ENCODE measurements at regions not wholly inside any gene's neighbourhood (a gene's known extent, or its start where the extent isn't known, plus 50 kb on each side); places are given as distances from the start of the nearest gene placed in this dataset.

DNA sequence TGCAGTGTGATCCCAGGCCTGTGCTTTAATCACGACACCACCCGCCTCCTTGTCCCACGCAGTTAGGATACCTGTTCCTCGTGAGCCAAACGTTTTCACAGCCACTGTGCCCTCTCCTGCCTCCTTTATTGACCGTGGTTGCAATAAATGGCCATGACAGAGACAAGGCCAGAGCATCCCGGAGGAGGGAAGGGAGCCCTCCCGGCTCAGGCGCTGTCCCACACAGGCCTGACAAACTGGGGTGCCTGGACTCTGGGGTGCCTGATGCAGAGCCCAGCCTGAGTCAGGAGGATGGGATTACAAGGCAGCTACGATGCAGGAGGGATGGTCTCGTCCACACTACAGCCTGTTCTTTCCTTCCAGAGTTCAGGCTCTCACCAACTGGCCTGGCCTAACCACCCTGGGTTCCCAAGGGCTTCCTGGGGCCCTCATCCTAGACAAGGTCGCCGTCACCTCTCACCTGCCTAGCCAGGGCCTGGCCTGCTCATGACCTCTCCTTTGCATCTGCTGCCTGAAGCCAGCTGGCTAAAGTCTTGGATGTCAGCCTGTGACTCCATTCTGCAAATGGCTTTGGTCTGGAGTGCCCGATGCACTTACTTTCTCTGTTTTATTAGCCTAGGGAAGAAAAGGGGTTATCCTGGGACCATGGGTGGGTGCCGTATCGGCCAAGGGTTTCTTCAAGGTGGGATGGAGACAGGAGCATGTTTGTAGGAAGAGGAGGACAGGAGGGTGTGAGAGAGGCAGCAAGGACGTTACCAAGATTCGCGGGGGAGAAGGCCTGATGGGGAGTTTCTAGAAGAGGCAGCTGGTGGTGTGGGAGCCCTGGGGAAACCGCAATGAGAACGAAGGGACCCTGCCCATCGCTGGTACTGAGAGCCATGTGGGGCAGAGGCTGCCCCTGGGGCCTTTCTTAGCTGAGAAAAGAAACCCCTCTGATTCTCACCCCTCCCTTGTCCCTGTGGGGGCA, 234.3 kb upstream of the TNRC6C start:
- POLR2A ChIA-PET (ENCODE audit: low non-redundant PET), result no interaction called here
- CTCF ChIA-PET, result no interaction called here
- TF ChIP-seq, protein P1, sequence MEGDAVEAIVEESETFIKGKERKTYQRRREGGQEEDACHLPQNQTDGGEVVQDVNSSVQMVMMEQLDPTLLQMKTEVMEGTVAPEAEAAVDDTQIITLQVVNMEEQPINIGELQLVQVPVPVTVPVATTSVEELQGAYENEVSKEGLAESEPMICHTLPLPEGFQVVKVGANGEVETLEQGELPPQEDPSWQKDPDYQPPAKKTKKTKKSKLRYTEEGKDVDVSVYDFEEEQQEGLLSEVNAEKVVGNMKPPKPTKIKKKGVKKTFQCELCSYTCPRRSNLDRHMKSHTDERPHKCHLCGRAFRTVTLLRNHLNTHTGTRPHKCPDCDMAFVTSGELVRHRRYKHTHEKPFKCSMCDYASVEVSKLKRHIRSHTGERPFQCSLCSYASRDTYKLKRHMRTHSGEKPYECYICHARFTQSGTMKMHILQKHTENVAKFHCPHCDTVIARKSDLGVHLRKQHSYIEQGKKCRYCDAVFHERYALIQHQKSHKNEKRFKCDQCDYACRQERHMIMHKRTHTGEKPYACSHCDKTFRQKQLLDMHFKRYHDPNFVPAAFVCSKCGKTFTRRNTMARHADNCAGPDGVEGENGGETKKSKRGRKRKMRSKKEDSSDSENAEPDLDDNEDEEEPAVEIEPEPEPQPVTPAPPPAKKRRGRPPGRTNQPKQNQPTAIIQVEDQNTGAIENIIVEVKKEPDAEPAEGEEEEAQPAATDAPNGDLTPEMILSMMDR (conservative IDR thresholded peaks at IDR 0.05; ENCODE audit: low read depth), result no peak
- no peak overlapping the region for H3K27ac ChIP-seq
- DNase-seq (ENCODE audit: low spot score), result no peak

DNA sequence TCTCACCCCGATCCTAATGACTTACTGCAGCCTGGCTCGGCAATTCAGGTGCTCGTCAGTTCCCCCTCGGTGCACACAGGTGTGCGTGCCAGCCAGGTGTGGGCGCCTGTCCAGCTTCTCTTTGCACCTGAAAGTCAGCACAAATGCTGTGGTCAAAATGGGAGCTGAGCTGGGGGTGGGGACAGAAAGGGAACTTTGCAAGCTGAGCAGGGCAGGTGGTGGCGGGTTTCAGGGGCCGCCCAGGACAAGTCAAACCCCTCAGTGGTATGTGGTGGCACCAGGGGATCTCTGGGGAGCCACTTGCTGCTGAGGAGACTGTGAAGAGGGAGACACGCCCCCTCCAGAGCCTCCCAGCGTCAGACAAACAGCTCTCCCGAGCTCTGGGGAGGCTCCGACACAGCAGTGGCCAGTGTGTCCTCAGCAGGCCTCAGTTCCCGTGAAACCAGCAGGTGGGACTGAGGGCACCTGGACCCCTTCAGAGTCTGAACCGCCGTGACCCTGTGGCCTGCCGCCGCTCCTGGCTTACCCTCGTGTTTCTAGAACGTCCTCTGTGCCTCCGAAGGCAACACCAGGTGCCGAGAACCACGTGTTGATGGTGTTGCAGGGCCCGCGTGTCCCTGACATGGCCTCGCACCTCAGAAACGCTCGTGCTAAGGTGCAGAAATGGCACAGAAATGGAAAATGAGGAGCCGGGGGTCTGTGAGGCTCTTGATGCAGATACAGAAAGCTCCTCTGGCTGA, 233.5 kb upstream of the TNRC6C start:
- CTCF ChIA-PET, result no interaction called here
- no peak for DNase-seq (ENCODE audit: low spot score)
- POLR2A ChIA-PET (ENCODE audit: low non-redundant PET), result no interaction called here
- TF ChIP-seq, protein P1 (conservative IDR thresholded peaks at IDR 0.05; ENCODE audit: low read depth), result no peak
- H3K27ac ChIP-seq, result no peak overlapping the region

DNA sequence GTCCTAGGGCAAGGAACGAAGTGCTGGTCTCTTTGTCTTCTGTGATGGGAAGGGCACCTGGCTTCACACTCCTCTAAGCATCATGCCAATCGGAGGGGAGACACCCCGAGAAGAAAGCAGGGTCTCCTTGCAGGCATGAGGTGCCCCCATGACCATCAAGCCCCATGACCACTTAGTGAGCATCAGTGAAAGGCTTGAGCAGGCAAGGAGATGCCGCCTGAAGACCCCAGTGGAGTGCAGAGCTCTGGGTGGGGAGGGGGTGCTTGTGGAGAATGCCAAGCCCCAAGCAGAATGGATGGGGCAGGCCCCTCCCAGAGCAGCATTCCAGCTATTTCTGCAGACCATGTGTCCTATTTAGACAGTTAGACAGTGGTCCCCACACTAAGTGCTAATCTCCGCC, 232.7 kb upstream of the TNRC6C start:
- POLR2A ChIA-PET (ENCODE audit: low non-redundant PET), result no interaction called here
- CTCF ChIA-PET, result interaction anchor here (0.5 to 0.7 kb wide), 2 partner anchors 110 to 294 kb away, joined by 4 to 7 read pairs; no protein-coding TSS in a partner anchor
- TF ChIP-seq, protein P1 (conservative IDR thresholded peaks at IDR 0.05; ENCODE audit: low read depth), result no peak
- no peak overlapping the region for H3K27ac ChIP-seq
- no peak for DNase-seq (ENCODE audit: low spot score)

DNA sequence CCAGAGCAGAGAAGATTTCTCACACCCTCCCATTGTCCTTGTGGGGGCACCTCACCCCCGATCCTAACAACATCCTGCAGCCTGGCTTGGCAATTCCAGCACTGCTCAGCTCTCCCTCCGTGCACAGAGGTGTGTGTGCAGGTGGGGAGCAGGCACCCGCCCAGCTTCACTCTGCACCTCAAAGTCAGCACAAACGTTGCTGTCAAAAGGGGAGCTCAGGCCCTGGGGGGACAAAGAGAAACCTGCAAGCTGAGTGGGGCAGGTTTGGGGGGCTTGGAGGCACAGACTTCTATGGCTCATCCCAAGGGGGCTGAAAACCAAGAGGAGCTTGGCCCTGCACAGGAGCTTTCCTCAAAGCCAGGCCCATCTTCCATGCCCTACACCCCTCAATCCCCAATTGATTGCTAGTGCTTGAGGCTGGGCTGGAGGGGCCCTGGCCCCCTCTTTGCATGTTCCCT, 231.9 kb upstream of the TNRC6C start:
- TF ChIP-seq, protein P1 (conservative IDR thresholded peaks at IDR 0.05; ENCODE audit: low read depth), result no peak
- DNase-seq (ENCODE audit: low spot score), result no peak
- CTCF ChIA-PET, result interaction anchor here (0.5 to 0.7 kb wide), 2 partner anchors 110 to 293 kb away, joined by 4 to 7 read pairs; no protein-coding TSS in a partner anchor
- H3K27ac ChIP-seq, result no peak overlapping the region
- POLR2A ChIA-PET (ENCODE audit: low non-redundant PET), result no interaction called here

DNA sequence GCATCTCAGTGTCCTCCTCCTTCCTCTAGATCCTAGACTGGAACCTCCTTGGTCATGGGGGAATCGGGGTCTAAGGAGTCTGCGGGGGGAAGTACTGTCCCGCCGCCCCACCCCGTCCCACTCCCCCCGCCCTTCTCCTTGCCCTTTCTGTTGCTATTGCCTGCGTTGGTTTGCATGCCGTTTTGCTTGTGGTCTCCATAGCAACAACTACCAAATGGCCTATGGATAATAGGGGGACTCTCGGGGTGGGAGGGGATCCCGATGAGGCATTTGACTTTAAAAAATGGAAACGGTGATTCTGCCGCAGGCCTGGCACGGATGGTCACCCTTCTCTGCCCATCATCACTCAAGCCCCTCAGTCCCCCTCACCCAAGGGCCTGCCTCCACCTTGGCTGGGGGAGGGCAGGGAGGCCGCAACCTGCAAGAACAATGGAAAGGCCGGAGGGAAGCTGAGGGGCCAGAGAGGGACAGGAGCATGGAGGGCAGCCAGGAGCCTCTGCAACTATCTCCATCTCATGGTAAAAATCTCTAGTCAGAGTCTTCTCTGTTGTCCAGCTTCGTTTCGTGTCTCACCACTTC, 231.4 kb upstream of the TNRC6C start:
- POLR2A ChIA-PET (ENCODE audit: low non-redundant PET), result no interaction called here

DNA sequence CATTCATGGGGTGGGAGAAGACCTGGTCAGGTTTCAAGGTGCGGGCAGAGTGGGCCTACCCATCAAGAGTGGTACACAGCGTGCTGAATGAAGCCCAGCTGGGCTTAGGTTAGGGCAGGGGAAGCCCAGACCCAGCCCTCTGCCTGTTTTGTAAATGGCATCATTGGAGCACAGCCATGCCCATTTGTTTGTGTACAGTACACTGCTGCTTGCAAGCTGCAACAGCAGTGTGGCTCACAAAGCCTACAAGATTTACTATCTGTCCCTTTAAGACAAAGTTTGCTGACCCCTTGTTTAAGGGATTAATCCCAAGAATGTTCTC, 230.1 kb upstream of the TNRC6C start:
- H3K27ac ChIP-seq, result no peak overlapping the region
- no peak for DNase-seq (ENCODE audit: low spot score)
- TF ChIP-seq, protein P1 (conservative IDR thresholded peaks at IDR 0.05; ENCODE audit: low read depth), result no peak
- POLR2A ChIA-PET (ENCODE audit: low non-redundant PET), result no interaction called here
- CTCF ChIA-PET, result interaction anchor here (0.7 kb wide), 1 partner anchor 184 kb away, joined by 3 read pairs; no protein-coding TSS in a partner anchor

More for the DNA sequence above, 231.4 kb upstream of the TNRC6C start:
- H3K27ac ChIP-seq, result no peak overlapping the region
- TF ChIP-seq, protein P1 (conservative IDR thresholded peaks at IDR 0.05; ENCODE audit: low read depth), result no peak
- no peak for DNase-seq (ENCODE audit: low spot score)
- CTCF ChIA-PET, result no interaction called here
